Keratinocyte (primary cell): ENCODE measurements at regions not wholly inside any gene's neighbourhood (a gene's known extent, or its start where the extent isn't known, plus 50 kb on each side); places are given as distances from the start of the nearest gene placed in this dataset.

Experiments used
- CTCF ChIP-seq, 3 experiments: IDR thresholded peaks in 1 of 3; conservative IDR thresholded peaks in 1 of 3; optimal IDR thresholded peaks in 1 of 3; 2 replicates in 2 of 3; 3 replicates in 1 of 3; pipeline versions ENCODE3 to v1.5.1; 2011; ENCODE audit warnings: low read length in 3 of 3, mild to moderate bottlenecking in 3 of 3, moderate library complexity in 2 of 3, control low read depth in 1 of 3, inconsistent platforms in 1 of 3; ENCODE audit not compliant: insufficient read depth in 2 of 3; ENCODE audit errors: extremely low read depth in 1 of 3
- EZH2 ChIP-seq: IDR thresholded peaks from one replicate; pipeline ENCODE4 v1.6.1; 2012; ENCODE audit warnings: inconsistent platforms, mild to moderate bottlenecking, low read length, moderate library complexity

- TF ChIP-seq CTCF (optimal IDR thresholded peaks at IDR 0.05 in 1 of 3, IDR thresholded peaks at IDR 0.05 in 1 of 3, conservative IDR thresholded peaks at IDR 0.05 in 1 of 3; ENCODE audit: extremely low read depth in 1 of 3, insufficient read depth in 2 of 3, low read length in 3 of 3) (no peak), EZH2 (no peak)
Measured at GRCh38 chr5:123266365-123266764, 156.8 kb downstream of the CEP120 start.
